ENCODE measurements at regions not wholly inside any gene's neighbourhood (a gene's known extent, or its start where the extent isn't known, plus 50 kb on each side); places are given as distances from the start of the nearest gene placed in this dataset.

- Histone ChIP-seq H3K4me3 (ENCODE audit: severe bottlenecking) (no peak overlapping the region), H3K9me3 (ENCODE audit: severe bottlenecking) (no peaks in the 10 kb centered on the region), H3K27me3 (ENCODE audit: insufficient read depth, poor library complexity, severe bottlenecking) (no peaks in the 10 kb centered on the region), H3K4me1 (ENCODE audit: insufficient read depth, poor library complexity, severe bottlenecking) (peaks cover 5% of the 10 kb centered on the region), H3K36me3 (ENCODE audit: low read depth) (peaks cover 28% of the 10 kb centered on the region), H3K27ac (ENCODE audit: poor library complexity, severe bottlenecking) (no peak overlapping the region)
- ATAC-seq (ENCODE audit: low read depth), result no peak
- TF ChIP-seq CTCF (IDR thresholded peaks at IDR 0.05; ENCODE audit: poor library complexity, severe bottlenecking), result no peak
- DNase-seq (ENCODE audit: low spot score), result no peak
Measured at GRCh38 chr12:124456652-124457152, 110.7 kb downstream of the NCOR2 start.

DNA sequence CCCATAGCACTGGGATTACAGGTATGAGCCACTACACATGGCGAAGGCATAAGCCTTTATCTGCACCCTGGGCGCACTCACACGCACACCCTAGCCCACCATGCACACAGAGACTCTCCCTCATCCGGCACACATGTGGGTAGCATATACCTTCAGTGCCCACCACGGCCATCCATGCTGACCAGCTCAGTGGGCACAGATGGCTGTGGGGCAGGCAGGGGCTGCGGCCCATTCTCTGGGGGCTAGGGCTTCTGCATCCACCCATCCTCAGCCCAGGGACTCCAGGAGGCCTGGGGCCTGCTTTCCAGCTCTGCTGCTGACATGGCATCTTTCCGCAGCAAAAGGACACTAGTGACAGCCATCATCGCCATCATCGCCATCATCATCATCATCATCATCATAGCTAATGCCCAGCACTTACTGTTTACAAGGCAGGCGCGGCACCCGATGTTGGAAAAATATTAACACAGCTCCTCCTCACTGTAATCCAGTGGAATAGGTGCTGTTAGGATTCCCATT, 111.2 kb downstream of the NCOR2 start:
- peaks cover 24% of the 10 kb centered on the region for H3K36me3 ChIP-seq (ENCODE audit: low read depth)
- H3K27ac ChIP-seq (ENCODE audit: poor library complexity, severe bottlenecking), result no peak overlapping the region
- no peaks in the 10 kb centered on the region for H3K27me3 ChIP-seq (ENCODE audit: insufficient read depth, poor library complexity, severe bottlenecking)
- no peak for ATAC-seq (ENCODE audit: low read depth)
- no peak for TF ChIP-seq CTCF (IDR thresholded peaks at IDR 0.05; ENCODE audit: poor library complexity, severe bottlenecking)
- no peak for DNase-seq (ENCODE audit: low spot score)
- no peak overlapping the region for H3K4me3 ChIP-seq (ENCODE audit: severe bottlenecking)
- peaks cover 5% of the 10 kb centered on the region for H3K4me1 ChIP-seq (ENCODE audit: insufficient read depth, poor library complexity, severe bottlenecking)
- H3K9me3 ChIP-seq (ENCODE audit: severe bottlenecking), result no peaks in the 10 kb centered on the region

DNA sequence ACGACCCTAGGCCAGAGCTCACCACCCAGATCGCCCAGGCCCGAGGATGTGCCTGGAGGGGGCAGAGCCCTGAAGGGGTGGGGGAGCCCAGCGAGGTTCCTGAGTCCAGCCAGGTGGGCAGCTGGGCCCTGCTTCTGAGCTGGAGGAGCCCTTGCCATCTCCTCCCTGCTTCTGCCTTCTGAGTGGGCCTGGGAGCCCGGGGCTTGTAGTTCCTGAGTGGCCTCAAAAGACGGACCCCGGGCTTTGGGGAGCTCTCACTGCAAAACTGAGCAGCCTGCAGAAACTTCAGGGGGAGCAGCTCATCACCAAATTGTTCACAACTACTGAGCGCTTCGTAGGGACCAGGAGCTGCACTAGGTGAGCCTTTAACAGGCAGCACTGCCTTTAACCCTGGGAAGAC, 112.1 kb downstream of the NCOR2 start:
- no peak overlapping the region for H3K27ac ChIP-seq (ENCODE audit: poor library complexity, severe bottlenecking)
- H3K4me3 ChIP-seq (ENCODE audit: severe bottlenecking), result no peak overlapping the region
- peaks cover 17% of the 10 kb centered on the region for H3K36me3 ChIP-seq (ENCODE audit: low read depth)
- H3K9me3 ChIP-seq (ENCODE audit: severe bottlenecking), result no peaks in the 10 kb centered on the region
- TF ChIP-seq CTCF (IDR thresholded peaks at IDR 0.05; ENCODE audit: poor library complexity, severe bottlenecking), result no peak
- ATAC-seq (ENCODE audit: low read depth) (no peak), DNase-seq (ENCODE audit: low spot score) (no peak)
- H3K27me3 ChIP-seq (ENCODE audit: insufficient read depth, poor library complexity, severe bottlenecking), result no peaks in the 10 kb centered on the region
- H3K4me1 ChIP-seq (ENCODE audit: insufficient read depth, poor library complexity, severe bottlenecking), result peaks cover 5% of the 10 kb centered on the region

DNA sequence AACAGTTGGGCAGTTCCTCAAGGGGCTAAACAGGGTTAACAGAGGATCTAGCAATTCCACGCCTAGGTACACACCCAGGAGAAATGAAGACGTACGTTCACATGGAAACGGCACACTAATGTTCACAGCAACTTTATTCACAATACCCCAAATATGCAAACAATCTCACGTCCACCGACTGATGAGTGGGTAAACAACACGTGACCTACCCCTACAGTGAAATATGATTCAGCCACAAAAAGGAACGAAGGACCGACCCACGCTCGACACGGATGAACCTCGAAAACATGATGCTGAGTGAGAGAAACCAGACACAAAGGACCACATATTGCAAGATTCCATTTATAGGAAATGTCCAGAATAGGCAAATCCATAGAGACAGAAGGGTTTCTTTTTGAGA, 112.7 kb downstream of the NCOR2 start:
- no peak for DNase-seq (ENCODE audit: low spot score)
- Histone ChIP-seq H3K4me1 (ENCODE audit: insufficient read depth, poor library complexity, severe bottlenecking) (peaks cover 5% of the 10 kb centered on the region), H3K27ac (ENCODE audit: poor library complexity, severe bottlenecking) (no peak overlapping the region), H3K4me3 (ENCODE audit: severe bottlenecking) (no peak overlapping the region), H3K36me3 (ENCODE audit: low read depth) (peaks cover 21% of the 10 kb centered on the region), H3K27me3 (ENCODE audit: insufficient read depth, poor library complexity, severe bottlenecking) (no peaks in the 10 kb centered on the region), H3K9me3 (ENCODE audit: severe bottlenecking) (no peaks in the 10 kb centered on the region)
- TF ChIP-seq CTCF (IDR thresholded peaks at IDR 0.05; ENCODE audit: poor library complexity, severe bottlenecking), result no peak
- no peak for ATAC-seq (ENCODE audit: low read depth)

GRCh38 chr12:124454352-124454725, 113.1 kb downstream of the NCOR2 start:
- H3K9me3 ChIP-seq (ENCODE audit: severe bottlenecking), result no peaks in the 10 kb centered on the region
- DNase-seq (ENCODE audit: low spot score), result no peak
- peaks cover 25% of the 10 kb centered on the region for H3K36me3 ChIP-seq (ENCODE audit: low read depth)
- no peak for TF ChIP-seq CTCF (IDR thresholded peaks at IDR 0.05; ENCODE audit: poor library complexity, severe bottlenecking)
- peaks cover 5% of the 10 kb centered on the region for H3K4me1 ChIP-seq (ENCODE audit: insufficient read depth, poor library complexity, severe bottlenecking)
- H3K27ac ChIP-seq (ENCODE audit: poor library complexity, severe bottlenecking), result peak overlapping the region; percentile 24
- H3K27me3 ChIP-seq (ENCODE audit: insufficient read depth, poor library complexity, severe bottlenecking), result no peaks in the 10 kb centered on the region
- no peak for ATAC-seq (ENCODE audit: low read depth)
- H3K4me3 ChIP-seq (ENCODE audit: severe bottlenecking), result no peak overlapping the region

Data from RWPE2 (cell line).